Muscle layer of colon (tissue), 2 donors: ENCODE measurements at regions not wholly inside any gene's neighbourhood (a gene's known extent, or its start where the extent isn't known, plus 50 kb on each side); places are given as distances from the start of the nearest gene placed in this dataset.

ENCODE experiments used
- H3K27ac ChIP-seq: one replicate; pipeline ENCODE4 v1.7.0; 2013; ENCODE audit warnings: low read depth, mild to moderate bottlenecking, low read length, moderate library complexity
- H3K27me3 ChIP-seq, 2 donors: one replicate each; pipeline ENCODE4 v1.7.0; 2013; ENCODE audit warnings: low read length in 2 of 2, mild to moderate bottlenecking in 2 of 2; ENCODE audit not compliant: insufficient read depth in 2 of 2, control insufficient read depth in 1 of 2
- H3K36me3 ChIP-seq: one replicate; pipeline ENCODE4 v1.7.0; 2013; ENCODE audit warnings: mild to moderate bottlenecking, low read length; ENCODE audit not compliant: insufficient read depth
- H3K4me1 ChIP-seq: one replicate; pipeline ENCODE4 v1.7.0; 2013; ENCODE audit warnings: mild to moderate bottlenecking, low read length; ENCODE audit not compliant: insufficient read depth
- H3K4me3 ChIP-seq, 2 donors: one replicate each; pipeline ENCODE4 v1.7.0; 2013; ENCODE audit warnings: low read length in 2 of 2, low read depth in 1 of 2, mild to moderate bottlenecking in 1 of 2, moderate library complexity in 1 of 2
- H3K9ac ChIP-seq: one replicate; pipeline ENCODE4 v1.7.0; 2013; ENCODE audit warnings: low read length
- H3K9me3 ChIP-seq: one replicate; pipeline ENCODE4 v1.7.0; 2013; ENCODE audit warnings: mild to moderate bottlenecking, low read length
- donor health status: abdominal sarcoma.
- donor health status: Adenocarcinoma of cecum.

GRCh38 chr10:31630861-31631567 is 297.6 kb downstream of the ARHGAP12 start:
- Histone ChIP-seq H3K4me3 (no peak overlapping the region), H3K36me3 (no peaks in the 10 kb centered on the region), H3K27ac (no peak overlapping the region), H3K9ac (no peak overlapping the region), H3K4me1 (peaks cover 7% of the 10 kb centered on the region), H3K27me3 (no peaks in the 10 kb centered on the region), H3K9me3 (no peaks in the 10 kb centered on the region)

- Histone ChIP-seq H3K27ac (no peak overlapping the region), H3K4me1 (peaks cover 25% of the 10 kb centered on the region), H3K27me3 (no peaks in the 10 kb centered on the region), H3K9ac (no peak overlapping the region), H3K36me3 (no peaks in the 10 kb centered on the region), H3K9me3 (no peaks in the 10 kb centered on the region), H3K4me3 (no peak overlapping the region)
Measured at GRCh38 chr10:31625566-31625965, 303.1 kb downstream of the ARHGAP12 start.

- no peak overlapping the region for H3K9ac ChIP-seq
- H3K36me3 ChIP-seq: no peaks in the 10 kb centered on the region
- no peak overlapping the region for H3K4me3 ChIP-seq
- H3K27me3 ChIP-seq: no peaks in the 10 kb centered on the region
- H3K27ac ChIP-seq: no peak overlapping the region
- peaks cover 35% of the 10 kb centered on the region for H3K4me1 ChIP-seq
- H3K9me3 ChIP-seq: no peaks in the 10 kb centered on the region
Measured at GRCh38 chr10:31624611-31625010, 304.0 kb downstream of the ARHGAP12 start.

GRCh38 chr10:31623947-31624346 is 304.7 kb downstream of the ARHGAP12 start:
- Histone ChIP-seq H3K27me3 (no peaks in the 10 kb centered on the region), H3K27ac (peak overlapping the region; percentile 30), H3K9me3 (no peaks in the 10 kb centered on the region), H3K36me3 (no peaks in the 10 kb centered on the region), H3K9ac (no peak overlapping the region), H3K4me1 (peaks cover 42% of the 10 kb centered on the region), H3K4me3 (no peak overlapping the region)

GRCh38 chr10:31623466-31623865 is 304.4 kb downstream of the ZEB1 start:
- no peaks in the 10 kb centered on the region for H3K27me3 ChIP-seq
- H3K4me3 ChIP-seq: no peak overlapping the region
- H3K9ac ChIP-seq: no peak overlapping the region
- peaks cover 46% of the 10 kb centered on the region for H3K4me1 ChIP-seq
- H3K9me3 ChIP-seq: no peaks in the 10 kb centered on the region
- H3K27ac ChIP-seq: peak overlapping the region; percentile 15
- H3K36me3 ChIP-seq: no peaks in the 10 kb centered on the region

- no peaks in the 10 kb centered on the region for H3K36me3 ChIP-seq
- H3K27me3 ChIP-seq: no peaks in the 10 kb centered on the region
- H3K27ac ChIP-seq: peak overlapping the region; percentile 15
- H3K4me3 ChIP-seq: no peak overlapping the region
- no peak overlapping the region for H3K9ac ChIP-seq
- H3K9me3 ChIP-seq: no peaks in the 10 kb centered on the region
- peaks cover 51% of the 10 kb centered on the region for H3K4me1 ChIP-seq
Measured at GRCh38 chr10:31622978-31623377, 304.0 kb downstream of the ZEB1 start.

GRCh38 chr10:31621733-31622132 is 302.7 kb downstream of the ZEB1 start:
- no peaks in the 10 kb centered on the region for H3K36me3 ChIP-seq
- H3K9me3 ChIP-seq: no peaks in the 10 kb centered on the region
- H3K4me3 ChIP-seq: no peak overlapping the region
- H3K4me1 ChIP-seq: peaks cover 53% of the 10 kb centered on the region
- no peaks in the 10 kb centered on the region for H3K27me3 ChIP-seq
- H3K27ac ChIP-seq: no peak overlapping the region
- no peak overlapping the region for H3K9ac ChIP-seq

GRCh38 chr10:31620226-31621151 is 301.5 kb downstream of the ZEB1 start:
- H3K9ac ChIP-seq: no peak overlapping the region
- H3K36me3 ChIP-seq: no peaks in the 10 kb centered on the region
- H3K27me3 ChIP-seq: no peaks in the 10 kb centered on the region
- H3K27ac ChIP-seq: no peak overlapping the region
- no peaks in the 10 kb centered on the region for H3K9me3 ChIP-seq
- H3K4me1 ChIP-seq: peaks cover 53% of the 10 kb centered on the region
- H3K4me3 ChIP-seq: peak overlapping the region in 1 of 2 donors; percentile 17

- Histone ChIP-seq H3K27me3 (no peaks in the 10 kb centered on the region), H3K27ac (no peak overlapping the region), H3K4me1 (peaks cover 53% of the 10 kb centered on the region), H3K4me3 (peak overlapping the region in 1 of 2 donors; percentile 17), H3K9ac (no peak overlapping the region), H3K9me3 (no peaks in the 10 kb centered on the region), H3K36me3 (no peaks in the 10 kb centered on the region)
Measured at GRCh38 chr10:31619531-31620061, 300.6 kb downstream of the ZEB1 start.

GRCh38 chr10:31618541-31619291 is 299.7 kb downstream of the ZEB1 start:
- no peak overlapping the region for H3K27ac ChIP-seq
- no peak overlapping the region for H3K9ac ChIP-seq
- peaks cover 52% of the 10 kb centered on the region for H3K4me1 ChIP-seq
- H3K36me3 ChIP-seq: no peaks in the 10 kb centered on the region
- H3K4me3 ChIP-seq: no peak overlapping the region
- H3K9me3 ChIP-seq: no peaks in the 10 kb centered on the region
- no peaks in the 10 kb centered on the region for H3K27me3 ChIP-seq

- H3K9me3 ChIP-seq: no peaks in the 10 kb centered on the region
- no peaks in the 10 kb centered on the region for H3K36me3 ChIP-seq
- H3K4me1 ChIP-seq: peaks cover 42% of the 10 kb centered on the region
Measured at GRCh38 chr10:31617757-31618156, 298.7 kb downstream of the ZEB1 start.

More at GRCh38 chr10:31617757-31618156, 298.7 kb downstream of the ZEB1 start:
- no peak overlapping the region for H3K4me3 ChIP-seq
- no peak overlapping the region for H3K27ac ChIP-seq
- no peaks in the 10 kb centered on the region for H3K27me3 ChIP-seq
- H3K9ac ChIP-seq: no peak overlapping the region
